GM18502 (cell line): ENCODE measurements at regions not wholly inside any gene's neighbourhood (a gene's known extent, or its start where the extent isn't known, plus 50 kb on each side); places are given as distances from the start of the nearest gene placed in this dataset.

Experiments
- ATAC-seq: cut with Tn5 transposase; IDR thresholded peaks from one replicate; pipeline ENCODE4 v1.9.1; 2021; ENCODE audit warnings: mild to moderate bottlenecking; ENCODE audit not compliant: unreplicated experiment, poor library complexity

DNA sequence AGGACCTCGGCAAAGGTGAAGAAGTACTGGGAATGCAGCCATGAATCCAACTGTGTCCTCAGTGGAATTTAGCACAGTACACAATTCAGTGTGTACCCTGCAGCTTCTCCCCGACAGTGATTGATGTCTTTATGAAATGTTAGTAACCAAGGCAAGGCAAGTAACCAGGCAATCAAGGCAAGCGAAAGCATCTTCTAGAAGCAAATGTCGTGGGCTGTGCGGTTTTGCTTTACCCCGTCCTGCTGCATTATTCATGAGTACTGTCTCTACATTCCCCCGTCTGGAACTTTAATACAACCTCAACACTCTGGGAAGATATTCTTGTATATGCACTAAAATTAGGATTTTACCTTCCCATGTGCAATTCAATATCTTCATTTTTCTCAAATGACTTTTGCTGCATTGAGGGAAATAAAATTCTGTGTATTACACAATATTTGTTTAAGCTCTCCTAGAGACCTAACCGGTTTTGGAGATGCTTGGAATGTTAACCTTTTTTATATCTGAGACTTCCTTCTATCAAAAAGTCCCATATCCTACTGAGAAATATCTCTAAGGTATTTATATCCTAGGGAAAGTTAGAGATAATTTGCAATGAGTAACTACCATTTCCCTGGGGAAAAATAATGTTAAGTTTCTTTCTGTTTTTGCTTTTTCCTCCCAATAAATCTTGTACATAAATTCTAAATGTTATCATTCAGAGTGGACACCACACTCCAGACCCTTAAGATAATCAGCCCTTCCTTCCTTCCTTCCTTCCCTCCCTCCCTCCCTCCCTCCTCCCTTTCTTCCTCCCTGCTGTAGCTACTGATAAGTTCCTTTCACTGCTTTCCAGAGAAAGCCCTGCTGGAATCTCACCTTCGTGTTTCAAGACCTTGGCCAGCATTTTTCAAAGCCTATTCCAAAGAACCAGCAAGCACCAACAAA lies 51.9 kb upstream of the ADORA2B start:
- no peak for ATAC-seq

- no peak for ATAC-seq
Observed at GRCh38 chr17:15893658-15894024, 51.3 kb upstream of the ADORA2B start.

DNA sequence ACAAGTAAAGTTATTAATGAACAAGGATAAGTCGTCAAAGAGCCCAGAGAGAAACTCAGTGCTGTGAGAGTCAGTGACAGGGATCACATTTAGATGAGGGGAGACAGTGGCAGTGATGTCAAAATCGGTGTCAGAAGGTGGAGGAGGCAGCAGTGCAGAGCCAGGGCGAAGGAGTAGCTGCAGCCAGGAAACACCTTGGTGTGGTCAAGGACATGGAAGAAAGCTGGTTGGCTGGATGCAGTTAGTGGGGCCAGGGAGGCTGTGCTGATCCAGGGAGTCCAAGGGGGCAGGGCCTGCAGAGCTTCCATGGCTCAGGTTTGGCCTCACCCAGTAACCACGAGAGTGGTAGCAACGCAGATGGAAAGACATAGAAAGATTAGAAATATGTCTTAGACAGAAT lies 50.7 kb upstream of the ADORA2B start:
- ATAC-seq: no peak

DNA sequence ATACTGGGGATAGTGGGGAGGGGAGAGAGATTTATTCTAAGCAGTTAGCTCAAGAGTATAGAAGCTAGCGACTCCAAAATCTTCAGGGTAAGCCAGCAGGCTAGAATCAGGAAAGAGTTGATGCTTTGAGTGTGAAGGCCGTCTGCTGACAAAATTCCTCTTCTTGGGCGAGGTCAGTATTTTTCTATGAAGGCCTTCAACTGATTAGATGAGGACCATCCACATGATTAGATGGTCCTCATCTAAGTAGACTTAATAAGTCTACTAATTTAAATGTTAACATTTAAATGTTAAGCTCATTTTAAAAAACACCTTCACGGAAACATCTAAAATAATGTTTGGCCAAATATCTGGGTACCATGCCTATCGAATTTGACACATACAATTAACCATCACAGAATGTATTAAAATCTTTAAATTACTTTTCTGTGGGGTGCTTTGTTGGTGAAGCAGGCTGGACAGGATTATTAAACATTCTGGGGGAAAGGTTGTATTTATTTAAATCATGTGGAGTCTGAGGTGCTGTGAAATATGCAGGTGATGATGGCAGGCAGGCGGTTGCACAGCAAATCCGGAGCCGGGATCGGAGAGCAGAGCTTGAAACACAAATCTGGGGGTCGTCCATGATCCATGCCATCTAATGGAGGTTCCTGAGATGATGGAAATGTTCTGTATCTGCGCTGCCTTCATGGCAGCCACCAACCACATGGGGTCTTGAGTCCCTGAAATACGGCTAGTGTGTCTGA lies 49.8 kb upstream of the ADORA2B start:
- ATAC-seq: no peak
